ENCODE measurements at regions not wholly inside any gene's neighbourhood (a gene's known extent, or its start where the extent isn't known, plus 50 kb on each side); places are given as distances from the start of the nearest gene placed in this dataset.

DNA sequence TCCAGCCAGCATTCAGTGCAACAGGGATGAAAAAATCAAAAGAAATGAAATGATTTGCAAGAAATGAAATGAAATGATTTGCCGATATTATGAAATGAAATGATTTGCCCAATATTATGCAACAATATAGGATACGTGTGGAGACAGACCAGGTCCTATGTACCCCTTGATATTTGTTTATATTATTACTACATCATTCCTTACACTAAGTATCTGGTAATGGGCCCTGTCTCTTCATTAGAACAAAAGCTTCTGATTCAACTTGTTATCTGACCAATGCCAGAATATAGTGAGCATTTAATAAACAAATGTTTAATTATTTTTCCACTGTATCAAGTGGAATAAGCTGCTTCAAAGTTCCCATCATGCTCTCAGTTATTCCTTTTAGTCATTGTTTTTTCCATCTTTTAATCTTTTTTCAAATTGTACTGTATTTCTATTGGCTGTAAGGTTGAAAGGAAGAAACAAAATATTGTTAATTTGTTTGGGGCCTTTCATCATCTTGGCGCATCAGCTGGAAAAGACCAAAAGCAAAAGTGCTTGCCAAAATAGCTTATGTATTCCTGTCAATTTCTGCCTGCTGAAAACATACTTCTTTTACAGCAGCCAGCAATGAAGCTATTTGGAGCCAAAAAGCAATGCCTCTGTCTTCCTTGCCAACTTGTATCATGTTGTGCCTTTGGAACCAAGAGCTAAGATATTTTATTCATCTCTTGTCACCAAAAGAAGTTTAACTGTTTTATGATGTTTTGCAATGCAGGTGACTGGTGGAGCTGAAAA lies 2314.9 kb downstream of the LRRC4C start:
- no peak for DNase-seq (ENCODE audit: low read depth in 2 of 2)

DNA sequence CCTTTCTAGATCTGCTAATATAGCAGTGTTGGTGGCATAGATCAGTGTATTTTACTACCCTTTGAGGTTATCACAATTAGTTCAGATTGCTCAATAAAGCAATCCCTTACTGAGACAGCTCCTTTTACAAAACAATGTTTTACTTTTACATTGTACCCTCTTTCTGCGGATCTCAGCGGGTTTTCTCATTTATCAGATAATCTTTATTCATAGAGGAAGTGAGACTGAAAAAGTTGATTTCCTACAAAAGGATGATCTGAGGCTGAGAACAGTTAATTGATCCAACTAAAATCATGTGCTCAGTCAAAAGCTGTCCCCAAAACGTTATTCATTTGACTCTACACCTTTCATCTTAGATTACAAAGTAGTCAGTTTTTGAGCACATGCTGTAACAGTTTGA lies 2319.9 kb downstream of the LRRC4C start:
- no peak for DNase-seq (ENCODE audit: low read depth in 2 of 2)

GRCh38 chr11:39120890-39121289 lies 2338.6 kb downstream of the LRRC4C start:
- DNase-seq (ENCODE audit: low read depth in 2 of 2): no peak

GRCh38 chr11:39113606-39114005 lies 2345.8 kb downstream of the LRRC4C start:
- DNase-seq (ENCODE audit: low read depth in 2 of 2): no peak

- DNase-seq (ENCODE audit: low read depth in 2 of 2): no peak
Observed at GRCh38 chr11:39102236-39102635, 2357.2 kb downstream of the LRRC4C start.

- DNase-seq (ENCODE audit: low read depth in 2 of 2): no peak
Observed at GRCh38 chr11:39078465-39078864, 2381.0 kb downstream of the LRRC4C start.

- DNase-seq (ENCODE audit: low read depth in 2 of 2): no peak
Observed at GRCh38 chr11:39037611-39038010, 2421.8 kb downstream of the LRRC4C start.

DNA sequence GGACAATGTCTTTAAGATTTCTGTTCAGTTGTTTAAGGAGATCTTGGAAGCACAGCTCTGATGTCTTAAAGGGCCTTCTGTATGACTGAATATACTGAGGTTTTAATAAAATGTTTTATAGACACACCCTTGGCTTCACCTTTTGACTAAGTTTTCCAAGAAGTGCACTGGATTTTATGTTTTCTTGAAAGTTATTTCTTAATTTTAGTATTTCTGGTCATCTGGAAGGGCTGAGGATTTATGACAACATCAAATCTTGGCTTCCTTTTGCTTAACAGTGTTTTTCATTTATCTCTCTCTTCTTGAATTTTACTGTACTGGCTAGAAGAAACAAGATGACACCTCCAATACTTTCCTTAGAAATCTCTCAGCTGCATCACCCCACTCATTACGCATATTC lies 2423.4 kb downstream of the LRRC4C start:
- DNase-seq (ENCODE audit: low read depth in 2 of 2): no peak

GRCh38 chr11:39021539-39021938 lies 2423.5 kb upstream of the RAG2 start:
- DNase-seq (ENCODE audit: low read depth in 2 of 2): no peak

GRCh38 chr11:39011797-39012196 lies 2413.8 kb upstream of the RAG2 start:
- DNase-seq (ENCODE audit: low read depth in 2 of 2): no peak

GRCh38 chr11:38990841-38991240 lies 2392.8 kb upstream of the RAG2 start:
- no peak for DNase-seq (ENCODE audit: low read depth in 2 of 2)

GRCh38 chr11:38990139-38990538 lies 2392.1 kb upstream of the RAG2 start:
- DNase-seq (ENCODE audit: low read depth in 2 of 2): no peak

DNA sequence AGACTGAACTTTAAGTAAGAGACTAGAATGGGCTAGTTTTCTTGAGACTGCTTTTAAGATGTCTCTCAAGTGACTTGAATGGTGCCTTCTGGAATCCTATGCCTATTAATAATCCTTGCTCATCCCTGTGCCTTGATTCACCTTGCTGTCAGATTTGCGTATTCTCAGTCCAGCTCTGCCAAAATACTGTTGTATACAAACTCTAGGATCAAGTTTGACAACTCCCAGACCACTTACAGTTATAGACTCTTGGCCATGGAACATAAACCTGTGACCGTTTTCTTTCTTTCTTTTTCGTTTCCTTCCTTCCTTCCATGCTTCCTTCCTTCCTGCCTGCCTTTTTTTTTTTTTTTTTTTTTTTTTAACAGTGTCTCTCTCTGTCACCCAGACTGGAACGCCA lies 2390.9 kb upstream of the RAG2 start:
- DNase-seq (ENCODE audit: low read depth in 2 of 2): no peak

- no peak for DNase-seq (ENCODE audit: low read depth in 2 of 2)
Observed at GRCh38 chr11:38972220-38972619, 2374.2 kb upstream of the RAG2 start.

GRCh38 chr11:38971141-38971540 lies 2373.1 kb upstream of the RAG2 start:
- DNase-seq (ENCODE audit: low read depth in 2 of 2): no peak

DNA sequence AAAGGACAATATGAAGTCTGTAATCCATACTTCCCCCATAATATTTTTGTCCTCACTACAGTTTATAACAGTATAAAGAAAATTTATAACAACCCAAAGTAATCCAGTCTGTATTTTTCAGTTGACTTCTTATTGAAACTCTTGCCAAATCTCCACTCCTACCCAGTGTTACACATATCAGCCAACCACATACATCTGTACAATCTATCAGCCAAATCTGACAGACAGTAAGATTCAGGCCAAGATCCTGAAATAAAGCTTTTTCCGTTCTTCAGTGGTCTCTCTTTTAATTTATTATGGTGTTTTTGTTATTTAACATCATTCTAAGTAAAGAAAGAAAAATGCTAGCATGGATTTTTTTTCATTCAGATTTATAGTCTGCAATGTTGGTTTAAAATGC lies 2370.9 kb upstream of the RAG2 start:
- DNase-seq (ENCODE audit: low read depth in 2 of 2): no peak

- DNase-seq (ENCODE audit: low read depth in 2 of 2): no peak
Observed at GRCh38 chr11:38952698-38953097, 2354.7 kb upstream of the RAG2 start.

DNA sequence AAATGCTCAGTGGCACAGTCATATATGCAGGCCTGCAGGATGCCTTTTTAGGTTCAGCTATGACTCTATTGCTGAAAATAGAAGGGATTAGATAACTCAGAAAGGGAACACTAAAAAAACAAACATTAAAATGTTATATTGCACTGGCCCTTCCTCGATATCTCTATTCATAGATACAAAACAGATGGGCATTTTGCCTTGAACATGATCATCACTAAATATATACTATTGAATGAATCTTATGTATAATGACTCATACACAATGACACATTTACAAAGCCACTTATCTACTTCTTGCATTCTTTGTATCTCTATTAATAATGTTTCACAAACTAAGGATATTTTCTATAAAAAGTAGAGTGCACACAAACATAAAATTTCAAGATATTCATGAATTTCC lies 2352.8 kb upstream of the RAG2 start:
- DNase-seq (ENCODE audit: low read depth in 2 of 2): no peak

DNA sequence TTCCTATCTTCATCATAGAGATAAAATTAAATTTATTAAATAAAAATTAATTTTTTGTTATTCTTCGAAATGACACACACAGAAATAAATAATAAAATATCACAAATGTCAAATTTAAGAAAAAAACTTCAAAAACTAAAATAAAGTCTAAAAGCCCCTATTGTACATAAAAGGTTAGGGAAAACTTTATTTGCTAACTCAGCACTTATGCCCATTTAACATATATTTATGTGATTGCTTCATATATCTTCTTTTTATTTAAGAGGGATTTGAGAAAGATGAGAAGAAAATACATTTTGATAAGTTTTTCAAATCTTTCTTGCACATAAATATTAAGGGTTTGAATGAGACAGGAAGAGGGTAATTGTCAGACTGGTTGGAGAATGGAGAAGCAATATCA lies 2350.4 kb upstream of the RAG2 start:
- DNase-seq (ENCODE audit: low read depth in 2 of 2): no peak

GRCh38 chr11:38937709-38938108 lies 2339.7 kb upstream of the RAG2 start:
- DNase-seq (ENCODE audit: low read depth in 2 of 2): no peak

DNA sequence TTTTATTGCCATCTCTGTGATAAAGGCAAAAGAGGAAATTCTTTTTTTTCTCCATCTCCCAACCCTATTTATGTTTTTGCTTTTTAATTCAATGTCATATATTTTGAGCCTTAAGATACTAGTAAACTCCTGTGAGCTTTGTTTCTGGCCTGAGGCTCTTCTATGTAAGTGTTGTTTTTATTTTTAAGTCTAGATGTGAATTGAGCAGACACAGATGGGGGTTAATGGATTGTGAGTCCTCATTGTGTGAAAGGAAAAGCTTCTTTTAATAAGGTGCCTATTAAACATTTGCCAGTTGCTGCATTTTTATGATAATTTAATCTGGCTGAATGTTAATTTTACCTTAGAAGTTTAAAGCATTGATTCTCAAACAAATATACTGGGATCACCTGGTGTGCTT lies 2337.9 kb upstream of the RAG2 start:
- DNase-seq (ENCODE audit: low read depth in 2 of 2): no peak

DNA sequence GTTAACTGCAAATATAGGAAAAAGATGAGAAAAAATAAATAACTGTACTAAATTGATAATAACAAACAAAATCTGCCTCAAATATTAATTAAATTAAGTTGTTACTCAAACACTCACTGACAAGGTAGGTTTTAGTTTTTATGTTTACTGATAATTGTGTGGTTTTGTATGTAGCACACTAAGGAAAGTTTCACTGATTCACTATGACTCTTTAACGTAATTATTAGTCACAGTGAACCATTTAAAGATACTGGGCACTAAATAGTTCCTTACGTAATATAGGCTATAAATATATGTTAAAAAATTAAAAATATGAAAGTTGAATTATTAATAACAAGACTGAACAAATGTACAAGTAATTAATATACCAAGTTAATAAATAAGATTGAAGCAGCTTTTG lies 2330.0 kb upstream of the RAG2 start:
- DNase-seq (ENCODE audit: low read depth in 2 of 2): no peak

DNA sequence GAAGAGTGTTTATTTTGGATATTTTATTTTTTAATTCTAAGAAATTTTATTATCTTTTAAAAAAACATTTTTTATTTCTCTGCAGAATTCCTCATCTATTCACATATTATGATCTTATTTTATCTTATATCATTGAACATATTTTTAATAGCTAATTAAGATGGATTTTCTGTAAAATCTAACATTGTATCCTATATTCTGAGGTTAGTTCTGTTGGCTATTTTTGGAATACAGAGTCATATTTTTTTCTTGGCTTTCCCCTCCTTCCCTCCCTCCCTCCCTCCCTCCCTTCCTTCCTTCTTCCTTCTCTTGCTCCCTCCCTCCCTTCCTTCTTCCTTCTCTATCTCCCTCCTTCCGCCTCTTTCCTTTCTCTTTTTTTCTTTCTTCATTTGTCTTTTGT lies 2326.6 kb upstream of the RAG2 start:
- no peak for DNase-seq (ENCODE audit: low read depth in 2 of 2)

- DNase-seq (ENCODE audit: low read depth in 2 of 2): no peak
Observed at GRCh38 chr11:38900211-38900610, 2302.2 kb upstream of the RAG2 start.
